ENCODE measurements at regions not wholly inside any gene's neighbourhood (a gene's known extent, or its start where the extent isn't known, plus 50 kb on each side); places are given as distances from the start of the nearest gene placed in this dataset.

DNA sequence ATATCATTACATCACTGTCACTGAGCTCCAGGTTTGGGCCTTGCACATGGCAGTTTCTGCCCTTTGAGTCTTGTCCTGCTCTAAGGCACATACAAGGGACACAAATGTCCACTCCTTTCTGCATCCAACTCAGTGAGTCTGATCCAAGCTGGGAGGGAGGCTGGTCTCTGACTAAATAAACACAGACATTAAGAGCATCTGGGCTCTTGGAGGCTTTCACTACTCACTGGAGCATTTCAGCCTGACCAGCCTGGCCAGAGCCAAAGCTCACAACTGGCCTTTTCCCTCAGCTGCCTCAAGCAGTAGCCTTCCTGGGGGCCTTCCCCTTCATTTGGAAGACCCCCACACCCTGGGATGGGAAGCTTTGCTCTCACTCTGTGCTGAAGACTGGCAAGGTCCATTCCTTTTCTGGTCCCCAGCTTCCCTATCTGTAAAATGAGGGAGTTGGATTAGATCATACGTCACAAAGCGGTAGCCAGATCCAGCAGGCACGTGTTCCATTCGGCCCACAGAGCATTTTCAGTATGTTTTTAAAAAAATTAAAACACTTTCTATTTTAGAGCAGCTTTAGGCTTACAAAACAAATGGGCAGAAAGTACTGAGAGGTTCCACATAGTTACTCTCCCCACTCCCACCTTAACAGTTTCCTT, 58.6 kb upstream of the XPA start:
- Histone ChIP-seq H3F3A (replicated peaks; ENCODE audit: insufficient read depth) (no peaks in the 10 kb centered on the region), H3K9ac (no peak overlapping the region), H3K4me2 (no peak overlapping the region), H3K9me3 (no peaks in the 10 kb centered on the region), H3K27ac (ENCODE audit: low read depth in 2 of 2, low read length in 1 of 2) (no peak overlapping the region), H2AFZ (ENCODE audit: low read depth) (no peak overlapping the region), H3K4me3 (ENCODE audit: low read depth in 2 of 2, low read length in 1 of 2) (no peak overlapping the region), H4K20me1 (ENCODE audit: insufficient read depth) (no peaks in the 10 kb centered on the region), H3K36me3 (replicated peaks in 1 of 2; ENCODE audit: control insufficient read depth in 1 of 2, insufficient read depth in 2 of 2, low read length in 1 of 2) (no peaks in the 10 kb centered on the region), H3K27me3 (ENCODE audit: insufficient read depth) (peaks cover 4% of the 10 kb centered on the region; the same call in 1 of the 2 replicates), H3K4me1 (ENCODE audit: control insufficient read depth in 1 of 2, insufficient read depth in 2 of 2, low read depth in 1 of 2, low read length in 1 of 2) (no peaks in the 10 kb centered on the region), H3K9me2 (no peaks in the 10 kb centered on the region), H3K79me2 (ENCODE audit: insufficient read depth) (no peaks in the 10 kb centered on the region)
- ChIA-PET POLR2A (no interaction called here), CTCF (interaction anchor here (1.1 to 1.7 kb wide), 2 partner anchors 11 to 145 kb away, joined by 4 to 5 read pairs; no protein-coding TSS in a partner anchor)
- no peak for DNase-seq
- WGBS (ENCODE audit: low lambda C conversion rate): 38% methylated on average over 4 of the region's 4 CpGs
- TF ChIP-seq NFIC (IDR thresholded peaks at IDR 0.05; ENCODE audit: borderline replicate concordance): no peak
- TF ChIP-seq, protein P1, sequence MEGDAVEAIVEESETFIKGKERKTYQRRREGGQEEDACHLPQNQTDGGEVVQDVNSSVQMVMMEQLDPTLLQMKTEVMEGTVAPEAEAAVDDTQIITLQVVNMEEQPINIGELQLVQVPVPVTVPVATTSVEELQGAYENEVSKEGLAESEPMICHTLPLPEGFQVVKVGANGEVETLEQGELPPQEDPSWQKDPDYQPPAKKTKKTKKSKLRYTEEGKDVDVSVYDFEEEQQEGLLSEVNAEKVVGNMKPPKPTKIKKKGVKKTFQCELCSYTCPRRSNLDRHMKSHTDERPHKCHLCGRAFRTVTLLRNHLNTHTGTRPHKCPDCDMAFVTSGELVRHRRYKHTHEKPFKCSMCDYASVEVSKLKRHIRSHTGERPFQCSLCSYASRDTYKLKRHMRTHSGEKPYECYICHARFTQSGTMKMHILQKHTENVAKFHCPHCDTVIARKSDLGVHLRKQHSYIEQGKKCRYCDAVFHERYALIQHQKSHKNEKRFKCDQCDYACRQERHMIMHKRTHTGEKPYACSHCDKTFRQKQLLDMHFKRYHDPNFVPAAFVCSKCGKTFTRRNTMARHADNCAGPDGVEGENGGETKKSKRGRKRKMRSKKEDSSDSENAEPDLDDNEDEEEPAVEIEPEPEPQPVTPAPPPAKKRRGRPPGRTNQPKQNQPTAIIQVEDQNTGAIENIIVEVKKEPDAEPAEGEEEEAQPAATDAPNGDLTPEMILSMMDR (IDR thresholded peaks at IDR 0.05): no peak
- no peak for TF ChIP-seq JUND (IDR thresholded peaks at IDR 0.05)
- no peak for TF ChIP-seq GATA2 (CRISPR knock-in tag; IDR thresholded peaks at IDR 0.05)
- TF ChIP-seq POLR2AphosphoS5 (IDR thresholded peaks at IDR 0.05; ENCODE audit: low read depth, low read length): no peak
- no peak for TF ChIP-seq ELF1 (IDR thresholded peaks at IDR 0.05)
- no peak for TF ChIP-seq RFX5 (IDR thresholded peaks at IDR 0.05; ENCODE audit: low read length)
- TF ChIP-seq, protein P2, sequence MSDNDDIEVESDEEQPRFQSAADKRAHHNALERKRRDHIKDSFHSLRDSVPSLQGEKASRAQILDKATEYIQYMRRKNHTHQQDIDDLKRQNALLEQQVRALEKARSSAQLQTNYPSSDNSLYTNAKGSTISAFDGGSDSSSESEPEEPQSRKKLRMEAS (IDR thresholded peaks at IDR 0.05; ENCODE audit: low read depth): no peak
- TF ChIP-seq USF2 (IDR thresholded peaks at IDR 0.05; ENCODE audit: borderline replicate concordance, low read depth, low read length): no peak
- TF ChIP-seq TAF1 (IDR thresholded peaks at IDR 0.05; ENCODE audit: borderline replicate concordance, low read depth, low read length): no peak
- TF ChIP-seq EZH2phosphoT487 (IDR thresholded peaks at IDR 0.05; ENCODE audit: borderline replicate concordance, low read depth): no peak
- no peak for TF ChIP-seq MXI1 (IDR thresholded peaks at IDR 0.05; ENCODE audit: low read depth, low read length)
- no peak for TF ChIP-seq SIN3A (IDR thresholded peaks at IDR 0.05; ENCODE audit: borderline replicate concordance, low read depth, low read length)
- TF ChIP-seq FOXM1 (IDR thresholded peaks at IDR 0.05; ENCODE audit: low read depth): no peak
- no peak for TF ChIP-seq GABPA (IDR thresholded peaks at IDR 0.05; ENCODE audit: low read depth)
- no peak for TF ChIP-seq SMC3 (IDR thresholded peaks at IDR 0.05; ENCODE audit: low read depth, low read length)

DNA sequence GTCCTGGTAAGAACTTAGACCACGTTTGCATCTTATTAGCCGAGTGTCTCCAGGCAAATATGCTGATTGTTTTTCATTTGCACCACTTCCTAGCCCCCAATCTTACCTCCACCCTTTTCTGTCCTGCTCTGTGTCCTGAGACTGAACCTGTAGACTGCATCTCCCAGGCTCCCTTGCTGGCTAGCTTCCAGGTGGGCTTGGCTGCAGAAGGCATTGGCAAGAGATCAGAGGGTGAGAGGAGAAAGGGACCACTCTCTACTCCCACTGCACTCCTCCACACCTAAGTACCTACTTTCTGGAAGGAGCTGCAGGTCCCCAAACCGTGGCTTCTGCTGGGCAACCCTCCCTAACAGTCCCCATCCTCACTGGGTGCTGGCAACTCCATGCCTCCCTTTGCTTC, 59.9 kb upstream of the XPA start:
- peaks cover 4% of the 10 kb centered on the region; the same call in 1 of the 2 replicates for H3K27me3 ChIP-seq (ENCODE audit: insufficient read depth)
- TF ChIP-seq RXRA (IDR thresholded peaks at IDR 0.05; ENCODE audit: borderline replicate concordance, low read depth) (no peak), USF2 (IDR thresholded peaks at IDR 0.05; ENCODE audit: borderline replicate concordance, low read depth, low read length) (no peak), EP300 (IDR thresholded peaks at IDR 0.05; ENCODE audit: borderline replicate concordance in 1 of 2, low read depth in 1 of 2, low read length in 1 of 2) (no peak), GATA2 (CRISPR knock-in tag; IDR thresholded peaks at IDR 0.05) (no peak), MEF2A (IDR thresholded peaks at IDR 0.05; ENCODE audit: borderline replicate concordance, low read depth) (no peak), FOXJ3 (CRISPR knock-in tag; IDR thresholded peaks at IDR 0.05) (no peak), TCF12 (IDR thresholded peaks at IDR 0.05) (no peak), SIN3A (IDR thresholded peaks at IDR 0.05; ENCODE audit: borderline replicate concordance, low read depth, low read length) (no peak), TEAD4 (IDR thresholded peaks at IDR 0.05; ENCODE audit: borderline replicate concordance, insufficient read depth) (no peak), PBX3 (IDR thresholded peaks at IDR 0.05) (no peak)

More for the DNA sequence above, 59.9 kb upstream of the XPA start:
- H3K9me3 ChIP-seq: no peaks in the 10 kb centered on the region
- no peaks in the 10 kb centered on the region for H3F3A ChIP-seq (replicated peaks; ENCODE audit: insufficient read depth)
- H2AFZ ChIP-seq (ENCODE audit: low read depth): no peak overlapping the region
- H4K20me1 ChIP-seq (ENCODE audit: insufficient read depth): no peaks in the 10 kb centered on the region
- H3K4me2 ChIP-seq: no peak overlapping the region
- H3K9ac ChIP-seq: no peak overlapping the region
- H3K9me2 ChIP-seq: no peaks in the 10 kb centered on the region
- no peak overlapping the region for H3K4me3 ChIP-seq (ENCODE audit: low read depth in 2 of 2, low read length in 1 of 2)
- H3K4me1 ChIP-seq (ENCODE audit: control insufficient read depth in 1 of 2, insufficient read depth in 2 of 2, low read depth in 1 of 2, low read length in 1 of 2): no peaks in the 10 kb centered on the region; a peak in 1 of 4 replicates
- no peak for DNase-seq
- CTCF ChIA-PET: no interaction called here
- H3K27ac ChIP-seq (ENCODE audit: low read depth in 2 of 2, low read length in 1 of 2): no peak overlapping the region
- POLR2A ChIA-PET: no interaction called here
- H3K79me2 ChIP-seq (ENCODE audit: insufficient read depth): no peaks in the 10 kb centered on the region
- H3K36me3 ChIP-seq (replicated peaks in 1 of 2; ENCODE audit: control insufficient read depth in 1 of 2, insufficient read depth in 2 of 2, low read length in 1 of 2): no peaks in the 10 kb centered on the region
- 7% methylated on average over 3 of the region's 3 CpGs for WGBS (ENCODE audit: low lambda C conversion rate)

Data from SK-N-SH (cell line).